OCI-M2 (cell line): ENCODE measurements at regions not wholly inside any gene's neighbourhood (a gene's known extent, or its start where the extent isn't known, plus 50 kb on each side); places are given as distances from the start of the nearest gene placed in this dataset.
"Not testable (repeated sequence)": the region's sequence is repeated elsewhere in the genome, so short reads cannot be mapped to it uniquely, and the experiment has no call there.

Source experiments
- DNase-seq: peaks from one replicate; lab custom pipeline; 2025; ENCODE audit not compliant: unreplicated experiment; lab: John Stamatoyannopoulos, UW

DNA sequence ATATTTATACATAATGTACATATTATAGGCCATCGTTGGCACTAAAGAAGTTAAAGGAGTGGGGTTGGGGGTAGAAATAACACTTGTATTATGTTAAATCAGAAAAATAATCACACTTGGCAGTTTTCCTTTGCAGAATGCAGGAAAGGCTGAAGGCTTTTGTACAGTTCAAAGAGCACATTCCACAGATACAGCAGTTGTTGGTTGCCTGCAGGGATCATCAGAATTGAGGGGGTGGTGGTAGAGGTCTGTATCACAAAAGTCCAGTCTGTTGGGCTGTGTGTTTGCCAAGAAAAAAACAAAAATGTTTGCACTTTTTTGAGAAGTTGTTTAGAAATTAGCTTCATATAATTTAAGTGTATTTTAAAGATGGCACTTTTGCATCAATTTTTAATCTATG is 231.8 kb upstream of the FOXP2 start:
- no peak for DNase-seq

DNA sequence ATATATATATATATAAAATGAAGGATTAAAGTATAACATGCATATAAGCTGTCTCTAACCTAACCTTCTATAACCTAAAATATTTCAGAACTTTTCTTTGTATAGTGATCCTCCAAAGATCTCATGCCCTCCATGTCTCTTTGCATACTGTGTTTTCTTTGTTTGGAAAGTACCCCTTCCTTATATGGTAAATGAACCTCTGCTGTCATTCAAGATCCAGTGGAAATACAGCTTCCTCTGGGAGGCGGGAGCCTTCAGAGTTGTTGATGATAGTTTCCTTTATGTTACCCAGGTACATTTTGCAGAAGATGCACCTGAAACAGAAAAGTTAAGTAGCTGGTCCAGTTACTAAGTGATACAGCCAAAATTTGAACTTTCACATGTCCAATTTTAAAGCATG is 233.3 kb upstream of the FOXP2 start:
- DNase-seq: no peak

DNA sequence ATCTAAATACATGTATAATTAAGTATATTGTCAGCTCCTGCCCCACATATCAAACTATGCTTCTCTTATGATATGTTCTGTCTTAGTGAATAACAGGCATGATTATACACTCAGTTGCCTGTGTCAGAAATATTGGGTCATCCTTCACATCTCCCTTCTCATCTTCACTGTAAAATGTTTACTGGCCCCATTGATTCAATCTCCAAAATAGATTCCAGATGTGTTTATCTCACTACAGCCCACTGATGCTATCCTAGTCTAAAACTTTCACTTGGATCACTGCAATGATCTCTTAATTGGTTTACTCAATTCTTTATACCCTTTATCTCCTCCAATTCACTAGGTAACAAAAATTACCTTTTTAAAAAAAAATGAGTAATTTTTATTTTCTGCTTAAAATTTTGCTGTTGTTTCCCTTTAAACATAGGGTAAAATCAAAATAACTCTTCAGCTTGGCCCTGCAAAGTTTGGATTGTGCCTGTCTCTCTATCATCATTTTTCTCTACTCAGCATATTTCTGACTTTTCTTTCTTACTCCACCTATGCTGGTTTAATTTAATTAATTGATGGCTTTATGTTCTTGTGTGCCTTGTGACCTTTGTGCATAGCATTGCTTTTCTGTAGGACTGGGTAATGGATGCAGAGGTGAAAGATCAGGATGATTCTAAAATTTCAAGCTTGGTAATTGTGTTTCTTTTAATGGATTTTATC is 233.9 kb upstream of the FOXP2 start:
- no peak for DNase-seq

DNA sequence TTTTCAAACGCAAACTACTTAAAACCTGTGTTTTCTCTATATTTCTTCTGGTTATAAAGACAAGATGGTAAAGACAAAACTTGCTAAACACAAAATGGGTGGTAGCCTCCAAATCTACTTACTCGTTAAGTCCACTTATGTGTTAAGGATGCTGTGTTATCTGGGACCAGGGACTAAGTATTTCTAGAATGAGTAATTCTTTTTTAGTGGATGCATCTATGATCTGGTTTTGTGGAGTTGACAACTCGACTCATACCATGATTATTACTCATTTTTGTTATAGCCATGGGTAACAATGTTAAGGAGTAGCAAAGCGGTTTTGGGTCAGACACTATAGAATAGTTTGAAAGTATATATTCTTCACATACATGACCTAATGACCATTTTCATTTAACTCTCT is 239.5 kb upstream of the FOXP2 start:
- no peak for DNase-seq

DNA sequence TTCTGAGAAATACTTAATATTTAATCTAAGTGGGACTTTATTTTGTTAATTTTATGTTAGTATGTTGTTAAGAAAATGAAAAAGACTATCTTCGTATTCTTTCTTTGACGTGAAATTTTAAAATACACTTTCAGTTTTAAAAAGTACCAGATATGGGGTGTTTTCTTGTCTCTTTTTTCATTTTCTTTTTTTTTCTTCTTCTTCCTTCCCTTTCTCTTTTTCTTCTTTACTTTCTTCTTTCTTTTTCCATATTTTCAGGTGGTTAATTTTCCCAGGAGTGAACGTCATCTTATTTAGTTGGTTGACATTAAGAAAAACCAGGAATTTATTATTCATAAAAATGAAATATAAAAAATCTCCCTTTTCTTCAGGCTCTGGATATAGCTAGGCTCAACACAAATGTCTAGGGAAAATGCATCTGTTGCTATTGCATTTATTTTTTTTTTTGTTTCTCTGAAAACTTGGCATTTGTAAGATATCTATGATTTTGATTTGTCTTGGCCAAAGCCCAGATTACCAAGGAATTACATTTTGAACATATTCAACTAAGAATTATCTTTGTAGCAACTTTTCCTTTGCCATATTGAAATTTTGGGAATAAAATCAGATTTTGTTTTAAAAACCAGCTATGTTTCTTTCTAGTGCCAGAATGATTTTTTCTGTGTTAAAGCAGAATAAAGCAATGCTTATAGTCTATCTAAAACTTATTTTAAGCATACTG is 241.3 kb upstream of the FOXP2 start:
- no peak for DNase-seq

DNA sequence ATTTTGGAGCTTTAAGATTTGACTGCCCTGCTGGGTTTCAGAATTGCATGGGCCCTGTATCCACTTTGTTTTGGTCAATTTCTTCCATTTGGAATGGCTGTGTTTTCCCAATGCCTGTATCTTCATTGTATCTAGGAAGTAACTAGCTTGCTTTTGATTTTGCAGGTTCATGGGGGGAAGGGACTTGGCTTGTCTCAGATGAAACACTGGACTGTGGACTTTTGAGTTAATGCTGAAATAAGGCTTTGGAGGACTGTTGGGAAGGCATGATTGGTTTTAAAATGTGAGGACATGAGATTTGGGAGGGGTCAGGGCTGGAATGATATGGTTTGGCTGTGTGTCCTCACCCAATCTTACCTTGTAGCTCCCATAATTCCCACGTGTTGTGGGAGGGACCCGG is 245.2 kb upstream of the FOXP2 start:
- not testable (repeated sequence) for DNase-seq

DNA sequence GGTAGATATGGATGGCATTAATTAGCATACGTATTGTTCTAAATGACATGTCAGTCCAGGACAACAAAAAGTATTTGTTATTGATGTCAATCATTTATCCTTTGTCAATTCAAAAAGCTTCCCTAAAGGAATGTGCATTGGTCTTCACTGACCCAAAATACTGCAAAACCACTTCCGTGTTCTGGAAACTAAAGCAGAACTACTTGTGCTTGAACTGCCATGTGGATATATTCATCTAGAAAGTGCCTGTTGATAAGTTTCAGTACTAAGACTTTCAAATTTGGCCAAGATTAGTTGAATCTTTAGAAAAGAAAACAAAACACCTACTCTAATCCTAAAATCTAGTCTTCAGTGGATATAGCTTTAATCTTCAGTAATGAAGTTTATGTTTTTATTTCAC is 242.1 kb upstream of the PPP1R3A start:
- no peak for DNase-seq

DNA sequence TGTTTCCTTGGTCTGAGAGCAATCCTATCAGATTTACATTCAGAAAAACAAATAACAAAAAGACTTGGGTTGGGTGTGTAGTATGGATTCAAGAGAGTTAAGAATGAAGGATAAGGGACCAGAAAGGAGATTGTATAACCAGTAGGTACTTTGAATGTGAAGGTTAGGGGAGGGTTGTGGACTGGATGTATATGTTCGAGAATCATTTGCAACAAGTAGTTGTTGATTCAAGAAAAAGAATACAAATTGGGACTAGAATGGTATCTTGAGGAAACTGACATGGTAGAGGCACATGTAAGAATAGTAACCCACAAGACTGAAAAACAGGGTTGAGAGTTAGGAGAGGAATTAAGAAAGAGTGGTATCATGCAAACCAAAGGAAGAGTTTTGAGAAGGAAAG is 240.0 kb upstream of the PPP1R3A start:
- no peak for DNase-seq

DNA sequence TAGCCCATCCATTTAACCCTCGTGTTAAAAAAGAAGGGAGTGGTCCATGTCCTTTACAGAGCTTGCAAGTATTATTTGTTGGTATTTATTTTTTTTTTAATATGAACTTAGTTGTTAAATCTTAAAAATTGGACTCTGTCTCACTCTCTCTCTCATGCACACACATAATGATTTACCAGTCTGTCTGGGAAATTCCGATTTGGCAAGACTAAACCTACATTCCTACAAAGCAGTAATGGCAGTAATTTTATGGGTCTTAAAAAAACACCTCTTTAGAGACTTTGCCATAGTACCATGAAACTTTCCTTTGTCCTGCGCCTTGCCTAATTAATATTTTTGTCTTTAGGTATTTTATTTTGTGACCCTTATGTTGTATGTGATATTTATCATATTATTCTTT is 239.5 kb upstream of the PPP1R3A start:
- DNase-seq: no peak

DNA sequence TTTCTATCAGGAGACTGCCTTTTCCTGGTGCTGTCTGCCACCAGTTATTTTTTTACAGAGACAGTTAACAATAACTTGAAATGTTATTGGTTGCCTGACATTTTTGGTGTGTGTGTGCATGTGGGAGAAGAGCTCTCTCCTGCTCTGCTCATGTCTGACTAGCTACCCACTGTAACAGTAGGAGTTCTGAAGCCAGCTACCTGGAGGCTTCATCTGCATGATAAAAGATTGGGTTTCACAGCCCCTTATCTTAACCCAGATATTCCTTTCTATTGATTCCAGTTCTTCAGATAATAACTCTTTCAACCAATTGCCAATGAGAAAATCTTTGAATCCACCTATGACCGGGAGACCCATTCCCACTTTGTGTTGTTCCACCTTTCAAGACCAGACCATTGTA is 237.4 kb upstream of the PPP1R3A start:
- no peak for DNase-seq

DNA sequence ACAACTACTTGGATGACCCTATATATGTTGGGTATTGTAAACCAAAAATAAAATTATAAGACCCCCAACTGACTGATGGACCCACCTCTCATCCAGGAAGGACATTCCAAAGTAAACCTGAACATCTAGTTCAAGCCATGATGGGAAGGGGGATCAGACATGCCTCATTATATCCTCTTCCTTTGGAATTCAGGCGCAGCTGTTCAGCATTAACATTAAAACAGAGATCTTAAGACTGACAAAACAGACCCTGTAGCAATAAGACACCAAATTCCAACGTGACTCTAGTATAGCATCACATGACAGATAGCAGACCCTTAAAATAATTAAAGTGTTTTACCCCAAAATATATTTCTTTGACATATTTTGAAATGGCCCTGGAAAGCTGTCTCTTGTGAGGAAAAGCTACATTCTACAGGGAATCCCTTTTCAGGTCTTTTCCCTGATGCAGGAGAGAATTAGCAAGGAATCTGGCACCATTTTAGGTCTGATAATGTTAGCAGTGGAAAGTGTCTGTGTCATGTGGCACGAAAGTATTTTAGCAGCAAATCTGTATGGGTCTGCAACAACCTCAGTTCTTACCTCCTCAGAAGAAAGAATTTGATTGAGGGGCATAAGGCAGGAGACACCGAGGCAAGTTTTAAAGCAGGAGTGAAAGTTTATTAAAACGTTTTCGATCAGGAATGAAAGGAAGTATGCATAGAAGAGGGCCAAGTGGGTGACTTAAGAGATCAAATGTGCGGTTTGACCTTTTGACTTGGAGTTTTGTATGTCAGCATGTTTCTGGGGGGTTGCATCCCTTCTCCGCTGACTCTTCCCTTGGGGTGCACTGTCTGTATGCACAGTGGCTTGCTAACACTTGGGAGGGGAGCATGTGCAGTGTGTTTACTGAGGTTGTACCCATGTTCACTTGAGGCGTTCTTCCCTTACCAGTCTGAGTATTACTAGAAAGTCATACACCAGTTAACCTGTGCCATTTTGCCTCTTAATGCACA is 236.6 kb upstream of the PPP1R3A start:
- DNase-seq: no peak

DNA sequence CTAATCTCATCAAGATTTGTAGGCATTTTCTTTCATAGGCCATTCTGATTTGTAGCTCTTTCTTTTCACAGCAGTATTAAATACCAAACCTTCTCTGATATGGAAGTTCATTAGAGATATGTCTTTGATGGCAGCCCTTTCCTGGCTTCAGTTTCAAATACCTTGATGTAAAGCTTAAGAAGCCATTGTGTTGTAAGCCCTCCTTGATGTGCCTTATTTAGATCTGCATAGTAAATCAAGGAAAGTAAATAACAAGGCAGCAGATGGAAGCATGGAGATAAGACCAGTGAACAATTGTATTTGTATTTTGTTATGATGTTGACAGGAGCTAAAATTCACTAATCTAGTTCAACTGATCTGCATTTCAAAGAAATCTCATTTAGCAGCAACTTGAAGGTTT is 234.9 kb upstream of the PPP1R3A start:
- DNase-seq: no peak

DNA sequence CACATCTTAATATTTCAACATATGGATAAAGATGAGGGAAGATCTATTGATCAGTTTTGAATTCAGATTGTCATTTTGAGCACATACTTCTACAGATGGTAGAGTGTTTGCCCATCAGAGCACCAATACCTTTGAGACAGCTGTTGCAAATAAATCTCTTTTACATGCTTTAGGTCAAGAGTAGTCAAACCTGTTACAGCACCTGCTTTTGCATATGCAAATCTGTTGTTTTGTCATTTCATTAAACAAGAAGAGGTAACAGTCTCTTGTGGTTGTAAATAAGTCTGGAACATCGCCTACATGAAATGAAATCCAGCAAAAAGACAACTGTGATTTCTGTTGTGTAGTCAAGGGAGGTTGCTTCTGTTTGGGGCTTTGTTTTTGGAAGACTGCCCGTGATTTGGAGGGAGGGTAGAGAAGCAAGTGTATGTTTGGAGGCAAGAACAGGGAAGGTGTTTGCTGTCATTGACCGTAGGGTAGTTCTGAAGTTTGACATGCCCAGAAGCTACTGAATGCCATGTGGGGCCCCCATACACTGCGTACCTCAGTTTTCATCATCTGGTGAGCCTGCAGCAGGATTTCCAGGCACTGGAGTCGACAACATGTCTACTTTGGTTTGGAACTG is 233.6 kb upstream of the PPP1R3A start:
- DNase-seq: no peak

DNA sequence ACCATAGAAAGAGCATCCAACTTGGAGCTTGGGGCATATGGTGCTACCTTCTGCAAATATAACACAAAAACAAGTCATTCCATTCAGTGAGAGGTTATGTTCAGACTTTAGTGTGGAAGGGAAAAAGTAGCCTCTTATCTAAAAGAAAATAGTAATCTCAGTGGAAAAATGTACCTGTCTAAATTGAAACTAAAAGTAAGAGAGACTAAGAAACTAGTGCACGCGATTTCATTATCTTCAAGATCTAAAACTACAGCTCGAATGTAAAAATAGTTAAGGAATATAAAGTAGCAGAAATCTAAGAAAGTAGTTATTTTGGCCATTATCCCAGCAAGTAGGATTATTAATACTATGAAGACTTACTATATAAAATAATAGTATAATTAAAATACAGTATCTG is 233.0 kb upstream of the PPP1R3A start:
- no peak for DNase-seq

DNA sequence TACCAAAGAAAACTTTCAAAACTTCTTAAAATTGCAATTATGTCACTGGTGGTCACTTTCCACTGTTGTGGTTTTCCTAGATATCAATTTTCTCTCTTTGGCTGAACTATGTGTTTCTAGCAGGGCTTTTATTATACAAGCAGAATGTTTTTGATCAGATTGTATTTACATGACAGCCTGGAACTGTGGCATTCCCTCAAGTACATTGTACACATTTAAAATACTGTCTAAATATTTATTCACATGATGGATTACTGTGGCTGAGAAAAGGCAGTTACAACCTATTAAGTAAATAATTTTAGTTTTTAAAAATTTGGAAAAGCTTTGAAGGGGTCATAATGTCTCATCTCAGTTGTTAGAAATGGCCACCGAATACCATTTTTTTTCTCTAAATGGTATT is 231.9 kb upstream of the PPP1R3A start:
- DNase-seq: no peak

DNA sequence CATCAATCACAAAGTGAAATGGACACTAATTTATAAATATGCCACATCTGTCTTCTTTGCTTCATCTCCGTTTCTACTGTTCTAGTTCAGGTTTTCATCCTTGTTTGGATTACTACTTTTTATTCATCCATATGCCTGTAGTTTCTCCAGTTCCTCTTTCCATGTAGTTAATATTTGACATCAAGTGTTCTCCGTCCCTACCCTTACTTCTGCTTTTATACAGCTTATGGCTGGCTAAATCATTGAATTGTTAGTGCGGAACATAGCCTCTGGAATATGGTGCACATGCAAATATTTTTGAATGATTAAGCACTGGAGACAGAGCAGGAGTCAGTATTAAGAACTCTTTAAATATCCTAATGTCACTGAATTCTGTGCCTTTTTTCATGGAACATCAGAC is 230.0 kb upstream of the PPP1R3A start:
- no peak for DNase-seq

DNA sequence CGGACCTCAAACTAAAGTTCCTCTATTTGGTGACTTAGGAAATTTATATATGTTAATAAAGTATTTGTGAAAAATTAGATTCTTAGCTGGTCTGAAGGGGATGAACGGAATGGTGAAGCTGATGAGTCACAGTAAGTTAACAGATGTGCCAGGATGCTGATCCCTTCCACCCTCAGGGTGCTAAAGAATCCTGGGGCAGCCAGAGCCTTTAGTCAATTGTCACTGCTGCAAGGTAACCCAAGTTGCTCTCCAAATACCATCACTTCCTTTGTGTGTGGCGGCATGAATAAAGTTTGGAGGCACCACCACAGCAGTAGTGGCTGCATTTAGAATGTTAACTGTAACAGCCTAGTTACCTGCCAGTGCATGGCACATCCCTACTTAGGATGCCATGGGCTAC is 222.6 kb upstream of the PPP1R3A start:
- DNase-seq: no peak

DNA sequence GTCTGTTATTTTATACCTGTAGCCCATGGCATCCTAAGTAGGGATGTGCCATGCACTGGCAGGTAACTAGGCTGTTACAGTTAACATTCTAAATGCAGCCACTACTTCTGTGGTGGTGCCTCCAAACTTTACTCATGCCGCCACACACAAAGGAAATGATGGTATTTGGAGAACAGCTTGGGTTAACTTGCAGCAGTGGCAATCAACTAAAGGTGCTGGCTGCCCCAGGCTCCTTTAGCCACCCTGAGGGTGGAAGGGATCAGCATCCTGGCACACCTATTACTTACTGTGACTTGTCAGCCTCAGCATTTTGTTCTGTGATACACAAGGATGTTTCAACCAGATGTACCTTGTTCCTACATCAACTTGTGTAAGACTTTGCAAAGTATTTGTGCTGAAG is 221.8 kb upstream of the PPP1R3A start:
- no peak for DNase-seq

DNA sequence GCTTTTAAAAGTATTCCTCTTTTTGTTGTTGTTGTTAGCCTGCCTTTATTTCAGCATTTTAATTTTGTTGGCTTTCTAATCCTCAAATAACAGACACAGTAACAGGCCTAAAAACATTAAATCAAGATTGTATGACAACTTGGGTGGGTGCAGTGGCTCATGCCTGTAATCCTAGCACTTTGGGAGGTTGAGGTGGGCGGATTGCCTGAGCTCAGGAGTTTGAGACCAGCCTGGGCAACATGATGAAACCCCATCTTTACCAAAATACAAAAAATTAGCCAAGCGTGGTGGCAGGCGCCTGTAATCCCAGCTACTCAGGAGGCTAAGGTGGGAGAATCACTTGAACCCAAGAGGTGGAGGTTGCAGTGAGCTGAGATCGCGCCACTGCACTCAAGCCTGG is 220.9 kb upstream of the PPP1R3A start:
- DNase-seq: not testable (repeated sequence)

DNA sequence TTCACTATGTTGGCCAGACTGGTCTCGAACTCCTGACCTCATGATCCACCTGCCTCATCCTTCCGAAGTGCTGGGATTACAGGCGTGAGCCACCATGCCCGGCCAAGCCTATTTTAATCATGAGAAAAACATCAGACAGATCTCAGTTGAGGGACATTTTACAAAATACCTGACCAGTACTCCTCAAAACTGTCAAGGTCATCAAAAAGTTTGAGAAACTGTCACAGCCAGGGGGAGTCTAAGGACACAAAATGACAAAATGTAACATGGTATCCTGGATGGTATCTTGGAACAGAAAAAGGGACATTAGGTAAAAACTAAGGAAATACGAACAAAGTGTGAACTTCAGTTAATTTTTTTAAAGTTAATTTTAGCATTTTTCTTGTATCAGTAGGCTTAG is 219.8 kb upstream of the PPP1R3A start:
- DNase-seq: no peak

DNA sequence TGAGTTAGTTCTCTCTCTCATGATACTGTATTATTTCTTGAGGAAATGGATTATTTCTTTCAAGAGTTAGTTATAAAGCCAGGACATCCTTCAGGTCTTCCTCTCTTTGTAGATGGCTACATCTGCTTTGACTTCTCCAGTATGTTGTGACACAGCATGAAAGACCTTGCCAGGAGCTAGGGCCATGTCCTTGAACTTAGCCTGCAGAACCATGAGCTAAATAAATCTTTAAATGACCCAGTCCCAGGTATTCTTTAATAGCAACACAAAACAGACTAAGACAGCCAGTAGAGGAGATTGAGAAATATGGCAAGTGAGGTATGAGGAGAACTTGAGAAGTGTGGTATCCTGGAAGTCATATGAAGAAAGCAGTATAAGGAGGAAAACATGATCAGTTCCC is 214.9 kb upstream of the PPP1R3A start:
- no peak for DNase-seq
